GM12878 (cell line): ENCODE measurements at regions not wholly inside any gene's neighbourhood (a gene's known extent, or its start where the extent isn't known, plus 50 kb on each side); places are given as distances from the start of the nearest gene placed in this dataset.

Source experiments
- ATAC-seq: fragments of 200-7000 bp; cut with Tn5 transposase; 3 replicates; pipeline ENCODE4 v1.9.1; 2020; ENCODE audit warnings: mild to moderate bottlenecking, moderate library complexity
- BruUV-seq: library from RNA; stranded (reverse); fragments of 400-500 nt; replicated peaks from 2 replicates; lab custom pipeline; 2021; lab: Mats Ljungman, UMichigan
- CTCF ChIA-PET: fragments of 300-600 bp; sonication (Branson Sonifier 250); formaldehyde crosslinking; extraction: SDS; loops from one replicate; lab custom pipeline; 2021; ENCODE audit warnings: inconsistent platforms; lab: Yijun Ruan, JAX
- POLR2A ChIA-PET: fragments of 350-600 bp; formaldehyde crosslinking; extraction: SDS; loops from one replicate; lab custom pipeline; 2021; ENCODE audit warnings: inconsistent platforms; lab: Charles Lee
- RAD21 ChIA-PET: fragments of 300-600 bp; sonication (Branson Sonifier 250); formaldehyde crosslinking; loops from one replicate; lab custom pipeline; 2023; ENCODE audit warnings: antibody characterized with exemption; ENCODE audit not compliant: unreplicated experiment; lab: Charles Lee
- SMC1A ChIA-PET: fragments of 300-600 bp; sonication (Branson Sonifier 250); formaldehyde crosslinking; loops from one replicate; lab custom pipeline; 2023; ENCODE audit not compliant: unreplicated experiment, uncharacterized antibody; lab: Charles Lee
- DNase-seq: peaks from one replicate; pipeline ENCODE4 v3.0.0-alpha.2; 2011; ENCODE audit warnings: low read depth, low spot score
- FAIRE-seq: peaks from 3 replicates; lab custom pipeline; 2011; peaks lifted over from hg19 to GRCh38; lab: Jason Lieb, UNC
- H2AFZ ChIP-seq: 2 replicates; pipeline ENCODE4 v1.6.0; 2011; ENCODE audit warnings: low read depth, low read length, control low read depth; ENCODE audit not compliant: control insufficient read depth
- H3K27ac ChIP-seq: 2 replicates; pipeline ENCODE4 v1.5.1; 2011; ENCODE audit warnings: control low read depth; ENCODE audit not compliant: control insufficient read depth, insufficient read depth
- H3K27me3 ChIP-seq, 2 experiments: replicated peaks in 1 of 2; 2 replicates each; pipeline versions ENCODE4 v1.6.0 to v1.6.1; 2011; ENCODE audit warnings: low read length in 1 of 2; ENCODE audit not compliant: control insufficient read depth in 2 of 2, insufficient read depth in 2 of 2
- H3K36me3 ChIP-seq, 2 experiments: 2 replicates each; pipeline ENCODE4 v1.5.1; 2011; ENCODE audit warnings: low read length in 1 of 2; ENCODE audit not compliant: control insufficient read depth in 2 of 2, insufficient read depth in 2 of 2
- H3K4me1 ChIP-seq: 2 replicates; pipeline ENCODE4 v1.6.1; 2011; ENCODE audit warnings: mild to moderate bottlenecking, low read length, moderate library complexity, mixed read lengths; ENCODE audit not compliant: control insufficient read depth, insufficient read depth
- H3K4me2 ChIP-seq: 2 replicates; pipeline ENCODE4 v1.6.0; 2011; ENCODE audit warnings: control low read depth; ENCODE audit not compliant: control insufficient read depth, insufficient read depth
- H3K4me3 ChIP-seq: fragments of 200-600 bp; sonication (generic); 2 replicates; pipeline ENCODE4 v1.5.1; 2016
- H3K79me2 ChIP-seq: 2 replicates; pipeline ENCODE4 v1.6.0; 2011; ENCODE audit warnings: low read length; ENCODE audit not compliant: control insufficient read depth, insufficient read depth
- H3K9ac ChIP-seq: 2 replicates; pipeline ENCODE4 v1.8.0; 2011; ENCODE audit warnings: low read length, control low read depth, mixed read lengths; ENCODE audit not compliant: control insufficient read depth, insufficient read depth
- H3K9me3 ChIP-seq: replicated peaks from 3 replicates; pipeline ENCODE4 v1.5.1; 2011; ENCODE audit warnings: mild to moderate bottlenecking, low read length; ENCODE audit not compliant: control insufficient read depth, insufficient read depth
- H4K20me1 ChIP-seq: 2 replicates; pipeline ENCODE4 v1.6.0; 2011; ENCODE audit not compliant: control insufficient read depth, insufficient read depth
- CEBPB ChIP-seq, 2 experiments: fragments of 150-350 bp in 1 of 2; IDR thresholded peaks; 2 replicates each; pipeline ENCODE4 v1.6.1; 2012 to 2014; ENCODE audit warnings: low read depth in 2 of 2, low read length in 2 of 2, borderline replicate concordance in 1 of 2, inconsistent platforms in 1 of 2
- CREM ChIP-seq: IDR thresholded peaks from 2 replicates; pipeline ENCODE4 v1.6.1; 2014; ENCODE audit warnings: antibody characterized with exemption, low read depth
- EED ChIP-seq: sonication (generic); IDR thresholded peaks from 2 replicates; pipeline ENCODE4 v1.6.1; 2016; ENCODE audit warnings: antibody characterized with exemption, low read depth
- IKZF2 ChIP-seq, 2 experiments: fragments of 450-650 bp; IDR thresholded peaks; 2 replicates each; pipeline ENCODE4 v1.6.1; 2017; ENCODE audit warnings: mild to moderate bottlenecking in 2 of 2, moderate library complexity in 2 of 2
- PAX8 ChIP-seq: fragments of 450-650 bp; IDR thresholded peaks from 2 replicates; pipeline ENCODE4 v1.6.1; 2017; ENCODE audit warnings: mild to moderate bottlenecking, moderate library complexity
- SMAD1 ChIP-seq: fragments of 450-650 bp; IDR thresholded peaks from 2 replicates; pipeline ENCODE4 v1.6.1; 2018; ENCODE audit warnings: mild to moderate bottlenecking, low read depth; ENCODE audit not compliant: partially characterized antibody
- STAT1 ChIP-seq: fragments of 450-650 bp; conservative IDR thresholded peaks from 2 replicates; pipeline ENCODE4 v1.6.1; 2014; ENCODE audit warnings: antibody characterized with exemption, mild to moderate bottlenecking
- TARDBP ChIP-seq: IDR thresholded peaks from 2 replicates; pipeline ENCODE4 v1.6.1; 2016; ENCODE audit warnings: borderline replicate concordance
- ZBTB40 ChIP-seq: fragments of 450-650 bp; IDR thresholded peaks from 2 replicates; pipeline ENCODE4 v1.6.1; 2016; ENCODE audit warnings: mild to moderate bottlenecking, moderate library complexity, borderline replicate concordance
- ZNF24 ChIP-seq: fragments of 450-650 bp; IDR thresholded peaks from 2 replicates; pipeline ENCODE4 v1.6.1; 2017; ENCODE audit warnings: antibody characterized with exemption, mild to moderate bottlenecking
- WGBS: methylation state at CpG from one replicate; pipeline ENCODE4 v1.1.6; 2016; ENCODE audit warnings: low lambda C conversion rate; ENCODE audit not compliant: insufficient replicate concordance, insufficient coverage; ENCODE audit errors: missing lambda C conversion rate; 5-methylcytosine and 5-hydroxymethylcytosine counted together
- in situ Hi-C: fragments of 300-500 bp; cut with MboI; formaldehyde crosslinking; loops from 9 replicates; pipeline ENCODE4 v1.14.3; 2018; ENCODE audit warnings: mixed read lengths
- intact Hi-C: fragments of 100-400 bp; cut with micrococcal nuclease; formaldehyde crosslinking; loops from one replicate; pipeline ENCODE4 v1.14.2; 2022; ENCODE audit not compliant: unreplicated experiment
- TF ChIP-seq, protein P1 (sequence below): fragments of 450-650 bp; IDR thresholded peaks from 2 replicates; pipeline ENCODE4 v1.6.1; 2016; ENCODE audit warnings: mild to moderate bottlenecking
- TF ChIP-seq, protein P2 (sequence below): IDR thresholded peaks from 2 replicates; pipeline ENCODE4 v1.6.1; 2011; ENCODE audit warnings: low read depth, low read length, improper control_type of control experiment, borderline replicate concordance

- Histone ChIP-seq H3K4me1 (no peaks in the 10 kb centered on the region), H3K27me3 (no peaks in the 10 kb centered on the region), H3K79me2 (no peaks in the 10 kb centered on the region), H3K27ac (no peak overlapping the region), H3K4me3 (no peak overlapping the region), H3K9me3 (no peaks in the 10 kb centered on the region), H3K4me2 (no peak overlapping the region), H2AFZ (no peak overlapping the region), H4K20me1 (no peaks in the 10 kb centered on the region), H3K9ac (no peak overlapping the region), H3K36me3 (no peaks in the 10 kb centered on the region)
- ATAC-seq (no peak), DNase-seq (no peak), FAIRE-seq (no peak)
- TF ChIP-seq IKZF2 (IDR thresholded peaks at IDR 0.05) = no peak
- TF ChIP-seq, protein P1, sequence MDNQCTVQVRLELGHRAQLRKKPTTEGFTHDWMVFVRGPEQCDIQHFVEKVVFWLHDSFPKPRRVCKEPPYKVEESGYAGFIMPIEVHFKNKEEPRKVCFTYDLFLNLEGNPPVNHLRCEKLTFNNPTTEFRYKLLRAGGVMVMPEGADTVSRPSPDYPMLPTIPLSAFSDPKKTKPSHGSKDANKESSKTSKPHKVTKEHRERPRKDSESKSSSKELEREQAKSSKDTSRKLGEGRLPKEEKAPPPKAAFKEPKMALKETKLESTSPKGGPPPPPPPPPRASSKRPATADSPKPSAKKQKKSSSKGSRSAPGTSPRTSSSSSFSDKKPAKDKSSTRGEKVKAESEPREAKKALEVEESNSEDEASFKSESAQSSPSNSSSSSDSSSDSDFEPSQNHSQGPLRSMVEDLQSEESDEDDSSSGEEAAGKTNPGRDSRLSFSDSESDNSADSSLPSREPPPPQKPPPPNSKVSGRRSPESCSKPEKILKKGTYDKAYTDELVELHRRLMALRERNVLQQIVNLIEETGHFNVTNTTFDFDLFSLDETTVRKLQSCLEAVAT = no peak
- SMC1A ChIA-PET = no interaction called here
- 41% methylated on average over 6 of the region's 6 CpGs for WGBS
- no TSS peak for BruUV-seq
- intact Hi-C loops = no loop called here
- POLR2A ChIA-PET = no interaction called here
- CTCF ChIA-PET = no interaction called here
- in situ Hi-C loops = no loop called here
- RAD21 ChIA-PET = no interaction called here
These were observed 226.6 kb upstream of the KAZN start for GRCh38 chr1:14371771-14372497.

GRCh38 chr1:14372526-14372925 is 226.0 kb upstream of the KAZN start:
- no TSS peak for BruUV-seq
- Histone ChIP-seq H3K4me2 (no peak overlapping the region), H2AFZ (no peak overlapping the region), H3K27ac (no peak overlapping the region), H3K9ac (no peak overlapping the region), H4K20me1 (no peaks in the 10 kb centered on the region), H3K4me3 (no peak overlapping the region), H3K36me3 (no peaks in the 10 kb centered on the region), H3K79me2 (no peaks in the 10 kb centered on the region), H3K4me1 (no peaks in the 10 kb centered on the region), H3K27me3 (no peaks in the 10 kb centered on the region), H3K9me3 (no peaks in the 10 kb centered on the region)
- ChIA-PET RAD21 (no interaction called here), CTCF (no interaction called here), POLR2A (no interaction called here), SMC1A (no interaction called here)
- no peak for ATAC-seq
- in situ Hi-C loops = no loop called here
- intact Hi-C loops = no loop called here
- WGBS = 27% methylated on average over 5 of the region's 5 CpGs
- no peak for FAIRE-seq
- DNase-seq = no peak
- TF ChIP-seq, protein P2, sequence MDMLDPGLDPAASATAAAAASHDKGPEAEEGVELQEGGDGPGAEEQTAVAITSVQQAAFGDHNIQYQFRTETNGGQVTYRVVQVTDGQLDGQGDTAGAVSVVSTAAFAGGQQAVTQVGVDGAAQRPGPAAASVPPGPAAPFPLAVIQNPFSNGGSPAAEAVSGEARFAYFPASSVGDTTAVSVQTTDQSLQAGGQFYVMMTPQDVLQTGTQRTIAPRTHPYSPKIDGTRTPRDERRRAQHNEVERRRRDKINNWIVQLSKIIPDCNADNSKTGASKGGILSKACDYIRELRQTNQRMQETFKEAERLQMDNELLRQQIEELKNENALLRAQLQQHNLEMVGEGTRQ = no peak
- TF ChIP-seq STAT1 (no peak), PAX8 (no peak), CREM (no peak), EED (no peak), ZNF24 (no peak), TARDBP (no peak), CEBPB (IDR thresholded peaks at IDR 0.05; ENCODE audit: borderline replicate concordance in 1 of 2, low read depth in 2 of 2, low read length in 2 of 2) (no peak), SMAD1 (no peak), ZBTB40 (no peak)
